DMS114 treated with DMSO at 0.1 percent for 48 hours (cell line): ENCODE measurements at regions not wholly inside any gene's neighbourhood (a gene's known extent, or its start where the extent isn't known, plus 50 kb on each side); places are given as distances from the start of the nearest gene placed in this dataset.
"Not testable (repeated sequence)": the region's sequence is repeated elsewhere in the genome, so short reads cannot be mapped to it uniquely, and the experiment has no call there.

Experiments used
- DNase-seq: peaks from one replicate; lab custom pipeline; 2025; ENCODE audit not compliant: unreplicated experiment; lab: John Stamatoyannopoulos, UW

GRCh38 chr10:120109725-120110124 lies 217.2 kb downstream of the SEC23IP start:
- DNase-seq, result not testable (repeated sequence)

- DNase-seq, result no peak
Observed at GRCh38 chr10:120110196-120110595, 217.7 kb downstream of the SEC23IP start.

DNA sequence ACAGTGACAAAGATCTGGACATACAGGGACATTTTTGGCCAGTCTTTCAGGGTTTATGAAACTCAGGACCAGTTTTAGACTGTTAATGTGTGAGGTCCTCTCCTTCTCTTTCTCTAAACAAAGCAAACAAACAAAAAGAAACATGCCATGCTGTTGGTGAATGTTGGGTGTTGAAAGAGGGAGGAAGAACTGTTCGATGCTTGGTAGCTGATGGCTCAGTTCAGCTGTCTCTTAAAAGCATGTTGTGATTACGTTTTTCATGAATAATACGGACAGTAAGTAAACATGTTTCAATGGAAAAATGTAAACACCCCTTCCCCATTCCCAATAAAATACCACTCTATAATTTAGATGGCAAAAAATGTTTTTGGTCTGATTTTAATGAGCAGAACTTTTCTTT lies 219.1 kb downstream of the SEC23IP start:
- DNase-seq, result no peak

GRCh38 chr10:120112809-120113208 lies 220.3 kb downstream of the SEC23IP start:
- DNase-seq, result no peak

- no peak for DNase-seq
Observed at GRCh38 chr10:120115959-120116358, 223.4 kb downstream of the SEC23IP start.

DNA sequence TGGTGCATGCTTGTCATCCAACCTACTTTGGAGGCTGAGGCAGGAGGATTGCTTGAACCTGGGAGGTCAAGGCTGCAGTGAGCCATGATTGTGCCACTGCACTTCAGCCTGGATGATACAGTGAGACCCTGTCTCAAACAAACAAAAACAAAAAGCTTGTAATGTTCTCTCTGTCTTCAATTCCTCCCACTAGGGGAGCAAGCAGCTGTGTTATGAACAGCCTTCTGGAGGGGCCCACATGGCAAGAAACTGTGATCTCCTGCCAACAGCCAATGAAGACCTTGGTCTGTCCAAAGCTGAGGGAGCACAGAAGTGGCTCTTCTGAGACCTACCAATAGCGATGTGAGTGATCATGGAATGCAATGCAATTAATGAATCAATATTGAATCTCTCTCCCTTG lies 229.2 kb downstream of the SEC23IP start:
- no peak for DNase-seq

- DNase-seq, result no peak
Observed at GRCh38 chr10:120131183-120131582, 238.7 kb downstream of the SEC23IP start.

DNA sequence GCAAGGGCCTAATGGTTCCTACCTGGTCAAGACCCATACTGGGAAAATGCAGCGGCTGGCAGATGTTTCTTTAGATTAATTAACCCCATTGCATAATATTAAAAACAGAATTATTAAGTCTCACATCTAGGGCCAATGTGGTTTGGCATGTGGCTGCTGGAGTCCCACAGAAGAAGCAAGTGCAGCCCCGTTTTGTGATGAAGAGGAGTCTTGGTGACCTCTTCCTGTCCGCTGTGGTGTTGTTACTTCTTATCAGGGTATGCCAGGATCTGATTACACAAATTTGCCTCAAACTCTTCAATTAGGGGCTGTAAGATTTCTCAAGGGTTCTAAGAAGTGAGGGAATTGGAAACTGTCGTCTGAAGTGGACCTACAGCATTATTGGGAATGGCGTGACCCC lies 240.3 kb downstream of the SEC23IP start:
- DNase-seq, result no peak

GRCh38 chr10:120138689-120139088 lies 246.2 kb downstream of the SEC23IP start:
- DNase-seq, result no peak

DNA sequence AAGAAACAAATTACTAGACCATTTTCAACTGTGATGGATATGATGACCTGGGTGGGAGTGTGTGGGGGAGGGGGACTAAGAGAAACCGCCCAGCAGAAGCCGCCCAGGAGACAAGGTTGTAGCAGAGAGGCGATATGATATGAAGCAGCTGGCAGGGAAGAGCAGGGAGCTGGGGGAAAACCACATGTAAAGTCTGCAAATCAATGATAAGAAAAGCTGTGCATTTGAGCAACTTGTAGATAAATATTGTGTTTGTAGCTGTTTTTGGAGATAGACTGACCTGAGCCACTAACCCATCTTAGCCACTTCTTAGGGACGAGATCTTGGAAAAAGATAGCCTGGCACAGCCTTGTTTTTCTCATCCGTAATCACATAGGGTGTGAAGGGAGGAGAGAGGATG lies 252.6 kb downstream of the SEC23IP start:
- no peak for DNase-seq

DNA sequence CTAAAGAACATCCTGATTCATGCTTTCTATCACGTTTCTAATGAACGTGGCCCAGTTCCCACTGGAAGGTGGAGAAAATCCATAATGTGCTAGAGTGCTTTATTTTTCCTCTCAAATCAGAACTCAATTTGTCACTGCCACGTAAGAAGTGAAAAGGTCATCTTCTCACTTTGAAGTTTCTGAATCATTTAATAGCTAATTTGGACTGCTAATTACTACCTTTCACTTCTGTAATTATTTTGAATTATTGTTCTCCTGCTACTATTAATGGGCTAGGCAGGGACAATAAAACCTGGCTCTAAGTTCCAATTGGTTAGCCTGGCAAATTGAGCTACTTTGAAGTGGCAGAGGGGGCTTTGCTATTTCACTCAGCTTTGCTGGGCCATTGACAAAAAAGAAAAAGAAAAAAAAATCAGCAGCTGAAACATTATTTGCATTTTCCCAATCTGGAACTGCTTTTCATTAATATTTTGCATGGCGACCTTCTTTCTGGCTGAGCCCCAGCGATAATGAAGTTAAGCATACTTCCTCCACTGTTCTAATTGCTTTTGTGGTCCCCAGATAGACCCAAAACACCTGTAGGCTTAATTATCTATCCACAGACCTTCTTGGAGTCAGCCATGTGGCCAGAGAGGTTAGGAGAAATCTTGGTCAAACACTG lies 264.2 kb downstream of the SEC23IP start:
- DNase-seq, result no peak

- DNase-seq, result no peak
Observed at GRCh38 chr10:120161111-120161510, 268.6 kb downstream of the SEC23IP start.

DNA sequence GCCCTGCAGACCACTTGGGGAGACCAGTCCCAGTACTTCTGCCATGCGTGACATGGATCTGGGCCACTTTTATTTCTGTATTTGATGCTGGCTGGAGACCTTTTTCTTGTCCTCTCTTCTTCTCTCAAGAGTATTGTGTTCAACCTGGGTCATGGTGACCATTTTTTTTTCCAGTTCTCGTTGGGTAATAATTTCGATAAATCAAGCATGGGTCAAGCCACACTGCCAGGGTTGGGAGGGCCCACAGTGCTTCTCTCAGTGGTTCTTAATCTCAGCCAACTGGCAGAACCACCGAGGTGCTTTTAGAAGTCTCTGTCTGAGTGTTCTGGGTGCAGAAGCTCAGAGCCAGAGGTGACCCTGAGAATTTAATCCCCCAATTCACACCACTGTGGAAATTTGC lies 269.9 kb downstream of the SEC23IP start:
- DNase-seq, result no peak

GRCh38 chr10:120172356-120172755 lies 279.8 kb downstream of the SEC23IP start:
- DNase-seq, result no peak

GRCh38 chr10:120174491-120174890 lies 282.0 kb downstream of the SEC23IP start:
- DNase-seq, result no peak

DNA sequence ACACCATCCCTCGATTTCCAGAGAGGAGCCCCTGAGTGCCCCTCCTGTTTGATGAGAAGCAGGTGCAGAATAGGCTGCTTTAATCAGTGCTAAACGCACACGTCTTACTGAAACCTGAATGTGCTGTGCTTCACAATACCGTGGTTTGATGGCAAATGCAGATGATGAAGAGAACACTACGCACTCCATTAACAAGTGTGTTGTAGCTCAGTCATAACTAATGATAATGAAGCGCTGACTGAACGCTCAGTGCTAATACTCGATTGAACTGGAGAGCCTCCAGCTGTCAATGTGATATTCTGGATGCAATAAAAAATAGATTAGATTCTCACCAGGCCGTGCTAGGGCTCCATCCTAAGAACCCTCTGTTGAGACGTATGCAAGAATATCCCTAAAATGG lies 279.7 kb upstream of the PLPP4 start:
- DNase-seq, result no peak

DNA sequence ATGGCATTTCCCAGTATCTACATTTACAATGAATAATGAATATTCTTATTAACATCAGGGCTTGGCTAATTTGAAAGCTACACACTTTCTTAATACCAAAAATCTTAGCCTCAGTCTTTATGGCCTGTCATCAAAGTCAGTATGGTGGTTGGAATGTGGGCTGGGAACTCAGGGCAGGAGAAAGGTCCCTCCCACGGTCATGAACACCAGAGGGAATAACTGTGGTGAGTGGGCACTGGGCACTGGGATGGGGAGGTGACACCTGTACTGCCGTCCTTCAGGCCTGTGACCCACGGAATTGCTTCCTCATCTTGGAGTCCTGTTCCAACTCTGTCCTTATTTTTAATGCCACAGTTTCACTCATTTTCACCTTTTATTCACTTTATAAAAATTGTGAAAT lies 276.9 kb upstream of the PLPP4 start:
- no peak for DNase-seq

DNA sequence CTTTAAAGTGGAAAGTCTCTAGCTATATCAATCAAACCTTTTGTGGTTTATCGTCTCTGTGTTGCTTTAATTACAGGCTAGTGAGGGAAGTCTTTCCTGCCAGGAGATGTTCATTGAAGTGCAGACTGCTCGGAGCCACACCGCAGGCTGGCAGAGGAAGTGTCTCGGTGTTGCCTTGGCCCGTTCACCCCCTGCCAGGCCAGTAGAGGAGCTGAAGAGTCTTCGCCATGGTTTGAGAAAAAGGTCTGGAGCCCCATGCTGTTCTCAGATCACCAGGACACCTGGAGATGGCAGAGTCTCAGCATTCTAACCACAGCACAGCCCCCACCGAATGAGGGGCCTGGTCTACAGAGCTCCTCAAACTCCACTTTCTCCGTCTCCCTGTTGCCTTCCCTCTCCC lies 275.9 kb upstream of the PLPP4 start:
- DNase-seq, result no peak

- DNase-seq, result no peak
Observed at GRCh38 chr10:120182431-120182830, 274.6 kb upstream of the PLPP4 start.

GRCh38 chr10:120183546-120183945 lies 273.5 kb upstream of the PLPP4 start:
- DNase-seq, result no peak

DNA sequence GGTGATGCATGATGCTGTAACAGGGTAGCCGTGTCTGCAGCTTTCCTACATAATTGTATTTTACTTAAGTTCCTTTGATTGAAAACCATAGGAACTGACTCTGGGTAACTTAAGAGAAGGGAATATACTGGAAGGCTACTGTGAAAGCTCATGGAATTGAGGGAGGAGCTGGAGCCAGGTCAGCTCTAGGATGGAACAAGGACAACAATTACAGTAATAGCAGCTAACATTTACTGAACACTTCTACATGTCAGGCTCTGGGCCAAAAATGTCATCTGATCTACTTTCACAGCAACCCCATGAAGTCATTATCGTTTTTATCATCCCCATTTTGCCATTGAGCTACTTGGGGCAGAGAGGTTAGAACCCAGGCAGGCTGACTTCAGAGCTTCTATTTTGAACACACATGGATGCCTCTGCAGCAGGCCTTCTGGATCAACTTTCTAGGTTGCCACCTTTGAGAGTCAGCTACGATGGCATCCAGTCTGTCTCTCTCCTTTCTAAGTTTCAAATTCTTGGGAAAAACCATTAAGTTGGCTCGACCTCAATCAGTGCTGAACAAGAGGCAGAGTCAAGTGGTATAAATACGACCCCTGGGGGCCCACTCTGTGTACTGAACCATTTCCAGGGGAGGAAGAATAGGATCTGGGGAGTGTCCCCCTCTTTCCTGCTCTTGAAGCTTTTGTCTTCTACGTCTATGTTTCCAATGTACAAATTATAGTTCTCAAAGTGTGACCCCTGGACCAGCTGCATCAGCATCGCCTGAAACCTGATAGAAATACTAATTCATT lies 272.3 kb upstream of the PLPP4 start:
- DNase-seq, result no peak

DNA sequence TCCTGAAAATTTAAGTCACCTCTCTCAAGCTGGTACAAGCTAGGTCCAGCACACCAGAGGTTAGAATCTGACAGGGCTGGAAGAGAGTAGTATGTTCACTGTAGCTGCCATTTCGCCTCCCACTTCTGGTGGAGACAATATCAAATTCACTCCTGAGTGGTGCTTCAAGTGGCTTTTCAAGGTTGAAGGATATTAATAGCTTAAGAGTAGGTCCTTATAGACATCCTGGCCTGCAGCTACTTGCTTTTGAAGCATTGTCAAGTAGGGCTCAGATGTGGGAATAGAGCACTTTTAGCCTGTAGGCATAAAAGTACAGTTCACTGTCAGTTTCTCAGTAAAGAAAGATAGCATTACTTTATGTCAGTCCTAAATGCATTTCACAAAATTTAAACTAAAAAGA lies 270.5 kb upstream of the PLPP4 start:
- no peak for DNase-seq

- not testable (repeated sequence) for DNase-seq
Observed at GRCh38 chr10:120187168-120187567, 269.9 kb upstream of the PLPP4 start.
